Panc1 (cell line): ENCODE measurements at regions not wholly inside any gene's neighbourhood (a gene's known extent, or its start where the extent isn't known, plus 50 kb on each side); places are given as distances from the start of the nearest gene placed in this dataset.

Experiments used
- ATAC-seq: fragments of 200-7000 bp; cut with Tn5 transposase; 2 replicates; pipeline ENCODE4 v1.9.1; 2020; ENCODE audit warnings: mild to moderate bottlenecking, moderate library complexity
- BruUV-seq: library from RNA; stranded (reverse); fragments of 400-500 nt; replicated peaks from 2 replicates; lab custom pipeline; 2021; lab: Mats Ljungman, UMichigan
- CTCF ChIA-PET: fragments of 300-600 bp; sonication (Branson Sonifier 250); formaldehyde crosslinking; loops from one replicate; lab custom pipeline; 2022; ENCODE audit warnings: antibody characterized with exemption; lab: Charles Lee
- POLR2A ChIA-PET: fragments of 300-600 bp; sonication (Branson Sonifier 250); formaldehyde crosslinking; loops from one replicate; lab custom pipeline; 2022; ENCODE audit warnings: antibody characterized with exemption; lab: Charles Lee
- DNase-seq: peaks from one replicate; pipeline ENCODE4 v3.0.0-alpha.2; 2010; ENCODE audit warnings: low read depth, low spot score
- H3K27ac ChIP-seq: 2 replicates; pipeline ENCODE4 v1.5.1; 2011; ENCODE audit warnings: mild to moderate bottlenecking, low read length, inconsistent platforms
- H3K27me3 ChIP-seq: fragments of 200-500 bp; sonication (Bioruptor generic); 2 replicates; pipeline ENCODE4 v1.6.0; 2014; ENCODE audit warnings: low read length, inconsistent platforms; ENCODE audit not compliant: control insufficient read depth, insufficient read depth
- H3K36me3 ChIP-seq: fragments of 200-500 bp; sonication (Bioruptor generic); 2 replicates; pipeline ENCODE4 v1.5.1; 2014; ENCODE audit warnings: inconsistent platforms, mild to moderate bottlenecking, low read length, moderate library complexity; ENCODE audit not compliant: control insufficient read depth, insufficient read depth
- H3K4me1 ChIP-seq: 2 replicates; pipeline ENCODE4 v1.5.1; 2011; ENCODE audit warnings: inconsistent platforms, mild to moderate bottlenecking, low read length, moderate library complexity; ENCODE audit not compliant: control insufficient read depth, insufficient read depth
- H3K4me3 ChIP-seq, 2 experiments: 2 replicates each; pipeline ENCODE4 v1.5.1; 2011 to 2012; ENCODE audit warnings: low read depth in 2 of 2, low read length in 2 of 2, mild to moderate bottlenecking in 2 of 2, inconsistent platforms in 1 of 2, moderate library complexity in 1 of 2
- H3K9me3 ChIP-seq: fragments of 200-500 bp; sonication (Bioruptor generic); 2 replicates; pipeline ENCODE4 v1.5.1; 2014; ENCODE audit warnings: low read depth, mild to moderate bottlenecking, inconsistent platforms, low read length, moderate library complexity; ENCODE audit not compliant: control insufficient read depth, insufficient read depth
- CTCF ChIP-seq: fragments of 450-650 bp; IDR thresholded peaks from 2 replicates; pipeline ENCODE4 v1.5.1; 2017; ENCODE audit warnings: mild to moderate bottlenecking
- POLR2AphosphoS5 ChIP-seq: IDR thresholded peaks from 2 replicates; pipeline ENCODE4 v1.6.1; 2012; ENCODE audit warnings: mild to moderate bottlenecking, low read depth, low read length, moderate library complexity
- REST ChIP-seq, 2 experiments: IDR thresholded peaks; 2 replicates each; pipeline ENCODE4 v1.6.1; 2011 to 2012; ENCODE audit warnings: low read depth in 2 of 2, control low read depth in 1 of 2, low read length in 1 of 2, mild to moderate bottlenecking in 1 of 2, moderate library complexity in 1 of 2; ENCODE audit not compliant: insufficient read depth in 1 of 2
- SIN3A ChIP-seq: IDR thresholded peaks from 2 replicates; pipeline ENCODE4 v1.6.1; 2012; ENCODE audit warnings: low read depth, mild to moderate bottlenecking, low read length, moderate library complexity, borderline replicate concordance; ENCODE audit not compliant: insufficient read depth
- TCF7L2 ChIP-seq: IDR thresholded peaks from 2 replicates; pipeline ENCODE4 v1.6.1; 2011; ENCODE audit warnings: mild to moderate bottlenecking, low read depth, low read length, inconsistent platforms
- in situ Hi-C: cut with HindIII; loops from 2 replicates; pipeline ENCODE4 v1.10.0; 2016; ENCODE audit warnings: low sequenced_read_pairs, low pct_unique_long_range_greater_than_20kb
- intact Hi-C: fragments of 100-400 bp; cut with micrococcal nuclease; formaldehyde crosslinking; loops from one replicate; pipeline ENCODE4 v1.10.0; 2022; ENCODE audit not compliant: unreplicated experiment

GRCh38 chr12:93275589-93275988, 102.1 kb upstream of the NUDT4 start:
- in situ Hi-C loops (no loop called here), intact Hi-C loops (no loop called here)
- H3K4me3 ChIP-seq, result no peak overlapping the region
- H3K9me3 ChIP-seq, result no peaks in the 10 kb centered on the region
- H3K4me1 ChIP-seq, result no peaks in the 10 kb centered on the region
- no peak for TF ChIP-seq SIN3A
- no peak for TF ChIP-seq REST (IDR thresholded peaks at IDR 0.05; ENCODE audit: insufficient read depth in 1 of 2, low read depth in 2 of 2, low read length in 1 of 2)
- TF ChIP-seq TCF7L2, result no peak
- no peak for TF ChIP-seq CTCF
- no peak for TF ChIP-seq POLR2AphosphoS5
- no TSS peak for BruUV-seq
- POLR2A ChIA-PET, result no interaction called here
- H3K36me3 ChIP-seq, result no peaks in the 10 kb centered on the region
- no peak overlapping the region for H3K27ac ChIP-seq
- no peak for ATAC-seq
- H3K27me3 ChIP-seq, result no peaks in the 10 kb centered on the region
- no peak for DNase-seq
- CTCF ChIA-PET, result no interaction called here

- H3K36me3 ChIP-seq, result no peaks in the 10 kb centered on the region
- in situ Hi-C loops, result no loop called here
- no peaks in the 10 kb centered on the region for H3K4me1 ChIP-seq
- BruUV-seq, result no TSS peak
- H3K4me3 ChIP-seq, result no peak overlapping the region
- no peaks in the 10 kb centered on the region for H3K27me3 ChIP-seq
- POLR2A ChIA-PET, result no interaction called here
- H3K9me3 ChIP-seq, result no peaks in the 10 kb centered on the region
- DNase-seq (no peak), ATAC-seq (no peak)
- no peak overlapping the region for H3K27ac ChIP-seq
- CTCF ChIA-PET, result no interaction called here
- no peak for TF ChIP-seq POLR2AphosphoS5
- TF ChIP-seq TCF7L2, result no peak
- no peak for TF ChIP-seq SIN3A
- intact Hi-C loops, result no loop called here
Observed at GRCh38 chr12:93279565-93280412, 97.9 kb upstream of the NUDT4 start.

GRCh38 chr12:93287149-93287548, 90.6 kb upstream of the NUDT4 start:
- intact Hi-C loops (no loop called here), in situ Hi-C loops (no loop called here)
- H3K27me3 ChIP-seq, result no peaks in the 10 kb centered on the region
- TF ChIP-seq SIN3A (no peak), TCF7L2 (no peak), CTCF (no peak), REST (IDR thresholded peaks at IDR 0.05; ENCODE audit: insufficient read depth in 1 of 2, low read depth in 2 of 2, low read length in 1 of 2) (no peak), POLR2AphosphoS5 (no peak)
- CTCF ChIA-PET, result no interaction called here
- no peak overlapping the region for H3K4me3 ChIP-seq
- no TSS peak for BruUV-seq
- no peak overlapping the region for H3K27ac ChIP-seq
- no peaks in the 10 kb centered on the region for H3K4me1 ChIP-seq
- ATAC-seq (no peak), DNase-seq (no peak)
- H3K36me3 ChIP-seq, result no peaks in the 10 kb centered on the region
- H3K9me3 ChIP-seq, result no peaks in the 10 kb centered on the region
- POLR2A ChIA-PET, result no interaction called here
